ENCODE measurements at regions not wholly inside any gene's neighbourhood (a gene's known extent, or its start where the extent isn't known, plus 50 kb on each side); places are given as distances from the start of the nearest gene placed in this dataset.
A peak's percentile ranks its signal among the peaks of the same experiment; 100 is the strongest.

DNA sequence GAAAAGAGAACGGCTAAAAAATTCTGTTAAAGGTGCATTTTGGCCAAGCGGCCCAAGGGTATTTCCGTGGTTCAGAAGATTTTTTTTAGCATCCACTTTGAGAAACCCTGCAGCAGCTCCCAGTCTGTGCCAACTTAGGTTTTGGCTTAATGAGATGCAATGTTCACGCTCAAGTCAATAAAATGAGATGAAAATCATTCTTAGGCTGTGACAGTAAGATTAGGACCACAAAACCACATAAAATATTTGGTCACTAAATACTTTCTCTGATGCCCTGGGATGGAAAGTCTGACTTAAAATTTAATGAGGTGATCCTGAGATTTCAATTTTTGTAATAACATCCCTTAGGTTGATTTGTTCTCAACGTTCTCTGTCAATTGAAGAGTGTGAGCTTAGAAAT is 74.2 kb upstream of the FHL2 start:
- peaks cover 28 to 38% of the 10 kb centered on the region in 2 donors for H3K4me1 ChIP-seq (ENCODE audit: control insufficient read depth in 2 of 2, insufficient read depth in 2 of 2, low read length in 2 of 2)
- H3K4me3 ChIP-seq (ENCODE audit: low read length in 2 of 2): no peak overlapping the region
- DNase-seq (ENCODE audit: low read depth in 6 of 9, low spot score in 9 of 9): no peak
- no peaks in the 10 kb centered on the region for H3K9me3 ChIP-seq (ENCODE audit: control insufficient read depth in 2 of 2, insufficient read depth in 1 of 2, low read length in 1 of 2)
- WGBS: 95% methylated on average over 5 of the region's 5 CpGs
- no peak overlapping the region for H3K27ac ChIP-seq (ENCODE audit: low read depth in 1 of 2, low read length in 1 of 2)
- no peaks in the 10 kb centered on the region for H3K36me3 ChIP-seq (ENCODE audit: control insufficient read depth in 2 of 2, insufficient read depth in 2 of 2, low read length in 1 of 2)
- no peaks in the 10 kb centered on the region for H3K27me3 ChIP-seq (ENCODE audit: control insufficient read depth in 2 of 2, insufficient read depth in 1 of 2, low read length in 1 of 2)

DNA sequence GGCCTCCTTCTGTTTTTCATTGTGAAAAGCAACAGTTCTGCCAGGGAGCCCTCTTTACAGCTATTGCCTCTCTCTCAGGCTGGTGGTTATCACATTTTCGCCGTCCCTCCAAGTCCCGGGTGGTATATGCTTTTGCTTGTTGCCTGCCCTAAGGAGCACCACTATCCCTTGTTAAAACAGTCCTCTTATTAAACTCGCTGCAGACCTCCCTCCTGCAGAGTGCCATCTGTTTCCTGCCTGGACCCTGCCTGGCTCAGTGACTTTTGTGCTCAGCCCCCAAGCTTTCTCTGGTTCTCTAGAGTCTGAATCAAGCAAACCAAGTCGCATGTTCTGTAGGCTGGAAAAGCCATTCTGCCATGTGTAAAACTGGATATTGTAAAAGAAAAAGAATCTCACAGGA is 72.1 kb upstream of the FHL2 start:
- H3K4me1 ChIP-seq (ENCODE audit: control insufficient read depth in 2 of 2, insufficient read depth in 2 of 2, low read length in 2 of 2): peaks cover 37 to 50% of the 10 kb centered on the region in 2 donors
- H3K27me3 ChIP-seq (ENCODE audit: control insufficient read depth in 2 of 2, insufficient read depth in 1 of 2, low read length in 1 of 2): no peaks in the 10 kb centered on the region
- WGBS: 27% methylated on average over 5 of the region's 5 CpGs

GRCh38 chr2:105469781-105470180 is 70.9 kb upstream of the FHL2 start:
- 98% methylated on average over 8 of the region's 8 CpGs for WGBS
- no peaks in the 10 kb centered on the region for H3K27me3 ChIP-seq (ENCODE audit: control insufficient read depth in 2 of 2, insufficient read depth in 1 of 2, low read length in 1 of 2)
- H3K4me1 ChIP-seq (ENCODE audit: control insufficient read depth in 2 of 2, insufficient read depth in 2 of 2, low read length in 2 of 2): peaks cover 37 to 50% of the 10 kb centered on the region in 2 donors
- H3K4me3 ChIP-seq (ENCODE audit: low read length in 2 of 2): no peak overlapping the region
- peak in 1 of 9 donors; percentile 9 for DNase-seq (ENCODE audit: low read depth in 6 of 9, low spot score in 9 of 9)
- H3K27ac ChIP-seq (ENCODE audit: low read depth in 1 of 2, low read length in 1 of 2): peak overlapping the region in 1 of 2 donors; percentile 91
- H3K36me3 ChIP-seq (ENCODE audit: control insufficient read depth in 2 of 2, insufficient read depth in 2 of 2, low read length in 1 of 2): no peaks in the 10 kb centered on the region
- H3K9me3 ChIP-seq (ENCODE audit: control insufficient read depth in 2 of 2, insufficient read depth in 1 of 2, low read length in 1 of 2): no peaks in the 10 kb centered on the region

More for the DNA sequence above, 72.1 kb upstream of the FHL2 start:
- Histone ChIP-seq H3K9me3 (ENCODE audit: control insufficient read depth in 2 of 2, insufficient read depth in 1 of 2, low read length in 1 of 2) (no peaks in the 10 kb centered on the region), H3K4me3 (ENCODE audit: low read length in 2 of 2) (no peak overlapping the region), H3K36me3 (ENCODE audit: control insufficient read depth in 2 of 2, insufficient read depth in 2 of 2, low read length in 1 of 2) (no peaks in the 10 kb centered on the region), H3K27ac (ENCODE audit: low read depth in 1 of 2, low read length in 1 of 2) (peak overlapping the region in 1 of 2 donors; percentile 75)
- DNase-seq (ENCODE audit: low read depth in 6 of 9, low spot score in 9 of 9): peak in 2 of 9 donors; percentile 36 to 61

DNA sequence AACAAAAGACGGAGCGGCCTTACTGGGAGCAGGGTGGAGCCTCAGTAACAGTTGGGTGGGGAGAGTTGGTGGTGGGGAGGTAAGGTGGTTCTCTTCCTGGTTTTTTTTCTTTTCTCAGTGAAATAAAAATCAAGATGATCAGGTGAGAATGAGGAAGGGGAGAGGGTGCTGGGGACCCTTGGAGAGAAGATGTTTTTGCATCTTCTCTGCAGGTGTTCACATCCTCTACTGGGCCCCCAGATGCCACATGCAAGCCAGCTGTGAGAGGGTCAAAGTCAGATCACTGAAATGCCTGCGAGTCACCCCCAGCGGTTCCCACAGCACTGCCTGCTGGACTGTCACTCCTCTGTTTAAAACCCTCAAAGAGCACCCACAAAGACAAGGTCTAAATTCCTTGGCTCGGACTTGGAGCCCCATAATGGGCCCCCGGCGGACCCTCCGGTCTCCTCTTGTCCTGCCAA is 69.8 kb upstream of the FHL2 start:
- Histone ChIP-seq H3K27me3 (ENCODE audit: control insufficient read depth in 2 of 2, insufficient read depth in 1 of 2, low read length in 1 of 2) (no peaks in the 10 kb centered on the region), H3K4me1 (ENCODE audit: control insufficient read depth in 2 of 2, insufficient read depth in 2 of 2, low read length in 2 of 2) (peaks cover 37 to 50% of the 10 kb centered on the region in 2 donors), H3K27ac (ENCODE audit: low read depth in 1 of 2, low read length in 1 of 2) (peak overlapping the region; percentile 6 to 91), H3K4me3 (ENCODE audit: low read length in 2 of 2) (peak overlapping the region in 1 of 2 donors; percentile 1), H3K9me3 (ENCODE audit: control insufficient read depth in 2 of 2, insufficient read depth in 1 of 2, low read length in 1 of 2) (no peaks in the 10 kb centered on the region), H3K36me3 (ENCODE audit: control insufficient read depth in 2 of 2, insufficient read depth in 2 of 2, low read length in 1 of 2) (no peaks in the 10 kb centered on the region)
- DNase-seq (ENCODE audit: low read depth in 6 of 9, low spot score in 9 of 9): peak in 6 of 9 donors; percentile 45 to 80 (median 56)
- 46% methylated on average over 8 of the region's 8 CpGs for WGBS

DNA sequence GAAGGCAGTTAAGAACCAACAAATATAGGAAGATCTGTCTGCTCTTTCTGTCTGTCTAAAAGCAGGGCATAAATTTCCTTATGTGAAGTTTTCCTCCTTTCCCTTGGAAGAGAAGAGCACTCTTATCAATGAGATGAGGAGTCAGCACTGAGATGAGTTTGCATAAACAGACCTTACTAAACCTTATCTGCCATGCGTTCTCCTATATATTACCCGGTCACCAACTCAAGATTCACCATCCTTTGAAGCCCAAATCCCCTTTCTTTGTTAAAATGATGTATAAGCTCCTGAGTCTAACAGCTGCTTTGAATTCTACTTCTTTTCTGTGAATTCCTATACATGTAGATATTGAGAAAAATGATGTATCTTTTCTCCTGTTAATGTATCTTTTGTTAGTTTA is 65.5 kb upstream of the FHL2 start:
- H3K36me3 ChIP-seq (ENCODE audit: control insufficient read depth in 2 of 2, insufficient read depth in 2 of 2, low read length in 1 of 2): no peaks in the 10 kb centered on the region
- H3K4me3 ChIP-seq (ENCODE audit: low read length in 2 of 2): no peak overlapping the region
- WGBS: 99% methylated on average over 2 of the region's 2 CpGs
- H3K4me1 ChIP-seq (ENCODE audit: control insufficient read depth in 2 of 2, insufficient read depth in 2 of 2, low read length in 2 of 2): peaks cover 22 to 26% of the 10 kb centered on the region in 2 donors
- H3K27ac ChIP-seq (ENCODE audit: low read depth in 1 of 2, low read length in 1 of 2): no peak overlapping the region
- no peaks in the 10 kb centered on the region for H3K9me3 ChIP-seq (ENCODE audit: control insufficient read depth in 2 of 2, insufficient read depth in 1 of 2, low read length in 1 of 2)
- DNase-seq (ENCODE audit: low read depth in 6 of 9, low spot score in 9 of 9): no peak
- H3K27me3 ChIP-seq (ENCODE audit: control insufficient read depth in 2 of 2, insufficient read depth in 1 of 2, low read length in 1 of 2): no peaks in the 10 kb centered on the region

- Histone ChIP-seq H3K27me3 (ENCODE audit: control insufficient read depth in 2 of 2, insufficient read depth in 1 of 2, low read length in 1 of 2) (no peaks in the 10 kb centered on the region), H3K9me3 (ENCODE audit: control insufficient read depth in 2 of 2, insufficient read depth in 1 of 2, low read length in 1 of 2) (no peaks in the 10 kb centered on the region), H3K4me1 (ENCODE audit: control insufficient read depth in 2 of 2, insufficient read depth in 2 of 2, low read length in 2 of 2) (peaks cover 9 to 16% of the 10 kb centered on the region in 2 donors), H3K4me3 (ENCODE audit: low read length in 2 of 2) (no peak overlapping the region), H3K36me3 (ENCODE audit: control insufficient read depth in 2 of 2, insufficient read depth in 2 of 2, low read length in 1 of 2) (no peaks in the 10 kb centered on the region), H3K27ac (ENCODE audit: low read depth in 1 of 2, low read length in 1 of 2) (no peak overlapping the region)
- 93% methylated on average over 6 of the region's 6 CpGs for WGBS
- DNase-seq (ENCODE audit: low read depth in 6 of 9, low spot score in 9 of 9): no peak
Observed at GRCh38 chr2:105460048-105460732, 61.3 kb upstream of the FHL2 start.

- 98% methylated on average over 6 of the region's 6 CpGs for WGBS
- DNase-seq (ENCODE audit: low read depth in 6 of 9, low spot score in 9 of 9): no peak
- peaks cover 9 to 29% of the 10 kb centered on the region in 2 donors for H3K4me1 ChIP-seq (ENCODE audit: control insufficient read depth in 2 of 2, insufficient read depth in 2 of 2, low read length in 2 of 2)
- H3K9me3 ChIP-seq (ENCODE audit: control insufficient read depth in 2 of 2, insufficient read depth in 1 of 2, low read length in 1 of 2): no peaks in the 10 kb centered on the region
- H3K36me3 ChIP-seq (ENCODE audit: control insufficient read depth in 2 of 2, insufficient read depth in 2 of 2, low read length in 1 of 2): no peaks in the 10 kb centered on the region
- H3K27ac ChIP-seq (ENCODE audit: low read depth in 1 of 2, low read length in 1 of 2): no peak overlapping the region
- H3K27me3 ChIP-seq (ENCODE audit: control insufficient read depth in 2 of 2, insufficient read depth in 1 of 2, low read length in 1 of 2): no peaks in the 10 kb centered on the region
- H3K4me3 ChIP-seq (ENCODE audit: low read length in 2 of 2): no peak overlapping the region
Observed at GRCh38 chr2:105458076-105458475, 59.2 kb upstream of the FHL2 start.

- no peaks in the 10 kb centered on the region for H3K9me3 ChIP-seq (ENCODE audit: control insufficient read depth in 2 of 2, insufficient read depth in 1 of 2, low read length in 1 of 2)
- H3K4me1 ChIP-seq (ENCODE audit: control insufficient read depth in 2 of 2, insufficient read depth in 2 of 2, low read length in 2 of 2): peaks cover 12 to 41% of the 10 kb centered on the region in 2 donors
- H3K36me3 ChIP-seq (ENCODE audit: control insufficient read depth in 2 of 2, insufficient read depth in 2 of 2, low read length in 1 of 2): no peaks in the 10 kb centered on the region
- H3K27ac ChIP-seq (ENCODE audit: low read depth in 1 of 2, low read length in 1 of 2): no peak overlapping the region
- no peaks in the 10 kb centered on the region for H3K27me3 ChIP-seq (ENCODE audit: control insufficient read depth in 2 of 2, insufficient read depth in 1 of 2, low read length in 1 of 2)
- WGBS: 23% methylated on average over 3 of the region's 3 CpGs
- no peak overlapping the region for H3K4me3 ChIP-seq (ENCODE audit: low read length in 2 of 2)
- DNase-seq (ENCODE audit: low read depth in 6 of 9, low spot score in 9 of 9): peak in 1 of 9 donors; percentile 37
Observed at GRCh38 chr2:105455488-105456003, 56.7 kb upstream of the FHL2 start.

DNA sequence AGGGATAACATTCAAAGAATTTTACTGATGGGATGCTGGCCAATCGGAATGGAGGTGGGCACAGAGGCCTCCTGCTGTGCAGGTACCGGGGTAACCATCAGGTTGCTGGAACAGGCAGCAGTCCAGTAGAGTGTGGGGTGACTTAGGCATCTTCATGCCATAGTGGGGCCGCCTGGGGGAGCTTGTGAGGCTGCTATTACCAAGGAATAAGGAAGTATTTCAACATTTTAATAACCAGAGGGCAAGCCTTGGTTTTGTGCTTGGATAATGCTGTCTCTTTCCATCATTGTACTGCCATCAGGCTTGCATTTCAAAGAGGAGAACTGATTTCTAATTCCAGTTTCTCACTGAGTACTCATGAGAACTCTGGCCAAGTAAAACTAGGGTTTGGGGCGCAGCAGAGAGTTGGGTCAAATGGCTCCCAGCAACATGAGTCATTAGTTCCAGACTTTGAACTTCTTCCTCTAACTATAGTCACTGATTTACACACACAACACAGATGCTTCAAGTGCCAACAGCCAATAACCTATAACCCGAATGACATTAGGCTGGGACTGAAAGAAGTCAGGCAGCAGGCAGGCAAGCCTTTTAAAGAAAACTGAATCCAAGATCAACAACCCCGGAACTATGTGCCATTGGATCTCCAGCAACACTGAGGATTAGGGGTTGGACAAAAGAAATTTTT is 56.1 kb upstream of the FHL2 start:
- H3K4me1 ChIP-seq (ENCODE audit: control insufficient read depth in 2 of 2, insufficient read depth in 2 of 2, low read length in 2 of 2): peaks cover 18 to 47% of the 10 kb centered on the region in 2 donors
- 69% methylated on average over 6 of the region's 6 CpGs for WGBS
- peak in 1 of 9 donors; percentile 36 for DNase-seq (ENCODE audit: low read depth in 6 of 9, low spot score in 9 of 9)
- no peak overlapping the region for H3K27ac ChIP-seq (ENCODE audit: low read depth in 1 of 2, low read length in 1 of 2)
- H3K36me3 ChIP-seq (ENCODE audit: control insufficient read depth in 2 of 2, insufficient read depth in 2 of 2, low read length in 1 of 2): no peaks in the 10 kb centered on the region
- H3K4me3 ChIP-seq (ENCODE audit: low read length in 2 of 2): no peak overlapping the region
- no peaks in the 10 kb centered on the region for H3K9me3 ChIP-seq (ENCODE audit: control insufficient read depth in 2 of 2, insufficient read depth in 1 of 2, low read length in 1 of 2)
- no peaks in the 10 kb centered on the region for H3K27me3 ChIP-seq (ENCODE audit: control insufficient read depth in 2 of 2, insufficient read depth in 1 of 2, low read length in 1 of 2)

Measured in thymus (tissue), 11 donors.